ENCODE measurements at regions not wholly inside any gene's neighbourhood (a gene's known extent, or its start where the extent isn't known, plus 50 kb on each side); places are given as distances from the start of the nearest gene placed in this dataset.

GRCh38 chr17:56648321-56648720, 54.8 kb downstream of the NOG start:
- no peak for DNase-seq (ENCODE audit: low read depth)

GRCh38 chr17:56648806-56649205, 55.3 kb downstream of the NOG start:
- DNase-seq (ENCODE audit: low read depth): no peak

GRCh38 chr17:56652628-56653027, 59.1 kb downstream of the NOG start:
- DNase-seq (ENCODE audit: low read depth): no peak

GRCh38 chr17:56653877-56654276, 60.4 kb downstream of the NOG start:
- DNase-seq (ENCODE audit: low read depth): no peak

- DNase-seq (ENCODE audit: low read depth): no peak
These were observed 63.3 kb downstream of the NOG start for GRCh38 chr17:56656701-56657327.

- DNase-seq (ENCODE audit: low read depth): no peak
These were observed 65.1 kb downstream of the NOG start for GRCh38 chr17:56658648-56659047.

- no peak for DNase-seq (ENCODE audit: low read depth)
These were observed 66.1 kb downstream of the NOG start for GRCh38 chr17:56659622-56660021.

GRCh38 chr17:56661906-56662305, 68.4 kb downstream of the NOG start:
- no peak for DNase-seq (ENCODE audit: low read depth)

- DNase-seq (ENCODE audit: low read depth): no peak
These were observed 72.4 kb downstream of the NOG start for GRCh38 chr17:56665864-56666263.

- no peak for DNase-seq (ENCODE audit: low read depth)
These were observed 74.5 kb downstream of the NOG start for GRCh38 chr17:56667925-56668458.

GRCh38 chr17:56672195-56672594, 78.7 kb downstream of the NOG start:
- DNase-seq (ENCODE audit: low read depth): no peak

- no peak for DNase-seq (ENCODE audit: low read depth)
These were observed 81.0 kb downstream of the NOG start for GRCh38 chr17:56674401-56674925.

GRCh38 chr17:56675876-56676660, 82.6 kb downstream of the NOG start:
- no peak for DNase-seq (ENCODE audit: low read depth)

GRCh38 chr17:56676810-56677209, 83.3 kb downstream of the NOG start:
- DNase-seq (ENCODE audit: low read depth): no peak

GRCh38 chr17:56678249-56679114, 85.0 kb downstream of the NOG start:
- no peak for DNase-seq (ENCODE audit: low read depth)

GRCh38 chr17:56679115-56679776, 85.7 kb downstream of the NOG start:
- DNase-seq (ENCODE audit: low read depth): peak; percentile 28

GRCh38 chr17:56679777-56680422, 86.4 kb downstream of the NOG start:
- no peak for DNase-seq (ENCODE audit: low read depth)

GRCh38 chr17:56680676-56681075, 87.2 kb downstream of the NOG start:
- DNase-seq (ENCODE audit: low read depth): no peak

- DNase-seq (ENCODE audit: low read depth): no peak
These were observed 88.2 kb downstream of the NOG start for GRCh38 chr17:56681561-56682266.

- no peak for DNase-seq (ENCODE audit: low read depth)
These were observed 94.7 kb downstream of the NOG start for GRCh38 chr17:56688151-56688550.
